HepG2 (cell line): ENCODE measurements at regions not wholly inside any gene's neighbourhood (a gene's known extent, or its start where the extent isn't known, plus 50 kb on each side); places are given as distances from the start of the nearest gene placed in this dataset.

ENCODE experiments used
- BORCS8-MEF2B ChIP-seq: sonication (generic); formaldehyde crosslinking; IDR thresholded peaks from 2 replicates; pipeline ENCODE4 v1.8.0; 2022; ENCODE audit warnings: mild to moderate bottlenecking, missing genetic modification reagents
- FLYWCH1 ChIP-seq: sonication (generic); formaldehyde crosslinking; IDR thresholded peaks from 2 replicates; pipeline ENCODE4 v1.8.1; 2023; ENCODE audit warnings: mild to moderate bottlenecking, missing genetic modification reagents
- RXRA ChIP-seq: sonication (generic); formaldehyde crosslinking; IDR thresholded peaks from 2 replicates; pipeline ENCODE4 v1.5.1; 2020; ENCODE audit warnings: missing genetic modification reagents
- ZBTB8A ChIP-seq: sonication (generic); formaldehyde crosslinking; IDR thresholded peaks from 2 replicates; pipeline ENCODE4 v1.4.0; 2020; ENCODE audit warnings: mild to moderate bottlenecking, low read depth, missing genetic modification reagents, borderline replicate concordance
- ZNF562 ChIP-seq: sonication (generic); formaldehyde crosslinking; IDR thresholded peaks from 2 replicates; pipeline ENCODE4 v1.8.0; 2022; ENCODE audit warnings: missing genetic modification reagents, borderline replicate concordance
- TF ChIP-seq, protein P1 (sequence below): sonication (generic); formaldehyde crosslinking; IDR thresholded peaks from 2 replicates; pipeline ENCODE4 v1.5.0; 2020; ENCODE audit warnings: mild to moderate bottlenecking, missing genetic modification reagents, moderate library complexity

DNA sequence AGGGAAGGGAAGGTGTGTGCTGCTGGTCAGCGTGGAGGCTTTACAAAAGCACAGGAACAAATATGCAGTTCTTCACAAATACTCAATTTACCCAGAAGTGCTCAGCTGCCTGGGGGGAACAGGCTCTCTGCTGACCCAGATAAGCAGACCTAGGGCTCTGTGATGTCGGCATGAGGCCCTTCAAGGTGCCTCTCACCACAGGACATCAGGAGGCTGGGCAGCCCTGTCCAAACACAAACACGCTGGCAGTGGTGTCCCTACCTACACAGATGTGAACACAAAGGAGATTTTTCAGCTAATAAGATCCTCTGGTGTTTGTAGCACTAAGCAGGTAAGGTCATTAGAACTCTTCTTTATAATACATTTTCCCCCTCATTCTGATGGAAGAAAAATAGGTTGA, 243.0 kb upstream of the PROX1 start:
- TF ChIP-seq ZBTB8A (CRISPR knock-in tag) (no peak), RXRA (CRISPR knock-in tag) (no peak), FLYWCH1 (CRISPR knock-in tag) (no peak), BORCS8-MEF2B (CRISPR knock-in tag) (no peak), ZNF562 (CRISPR knock-in tag) (no peak)
- TF ChIP-seq, protein P1, sequence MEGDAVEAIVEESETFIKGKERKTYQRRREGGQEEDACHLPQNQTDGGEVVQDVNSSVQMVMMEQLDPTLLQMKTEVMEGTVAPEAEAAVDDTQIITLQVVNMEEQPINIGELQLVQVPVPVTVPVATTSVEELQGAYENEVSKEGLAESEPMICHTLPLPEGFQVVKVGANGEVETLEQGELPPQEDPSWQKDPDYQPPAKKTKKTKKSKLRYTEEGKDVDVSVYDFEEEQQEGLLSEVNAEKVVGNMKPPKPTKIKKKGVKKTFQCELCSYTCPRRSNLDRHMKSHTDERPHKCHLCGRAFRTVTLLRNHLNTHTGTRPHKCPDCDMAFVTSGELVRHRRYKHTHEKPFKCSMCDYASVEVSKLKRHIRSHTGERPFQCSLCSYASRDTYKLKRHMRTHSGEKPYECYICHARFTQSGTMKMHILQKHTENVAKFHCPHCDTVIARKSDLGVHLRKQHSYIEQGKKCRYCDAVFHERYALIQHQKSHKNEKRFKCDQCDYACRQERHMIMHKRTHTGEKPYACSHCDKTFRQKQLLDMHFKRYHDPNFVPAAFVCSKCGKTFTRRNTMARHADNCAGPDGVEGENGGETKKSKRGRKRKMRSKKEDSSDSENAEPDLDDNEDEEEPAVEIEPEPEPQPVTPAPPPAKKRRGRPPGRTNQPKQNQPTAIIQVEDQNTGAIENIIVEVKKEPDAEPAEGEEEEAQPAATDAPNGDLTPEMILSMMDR (CRISPR knock-in tag): no peak
